PC-3 (cell line): ENCODE measurements at regions not wholly inside any gene's neighbourhood (a gene's known extent, or its start where the extent isn't known, plus 50 kb on each side); places are given as distances from the start of the nearest gene placed in this dataset.

ENCODE experiments used
- ATAC-seq: fragments of 200-7000 bp; cut with Tn5 transposase; 2 replicates; pipeline ENCODE4 v1.9.1; 2020; ENCODE audit warnings: mild to moderate bottlenecking, moderate library complexity
- BruUV-seq: library from RNA; stranded (reverse); fragments of 400-500 nt; replicated peaks from 2 replicates; lab custom pipeline; 2021; lab: Mats Ljungman, UMichigan
- CTCF ChIA-PET: fragments of 300-600 bp; sonication (Branson Sonifier 250); formaldehyde crosslinking; loops from one replicate; lab custom pipeline; 2022; ENCODE audit warnings: antibody characterized with exemption; lab: Charles Lee
- POLR2A ChIA-PET: fragments of 300-600 bp; sonication (Branson Sonifier 250); formaldehyde crosslinking; loops from one replicate; lab custom pipeline; 2022; ENCODE audit warnings: antibody characterized with exemption; ENCODE audit not compliant: unreplicated experiment; lab: Charles Lee
- DNase-seq: peaks from one replicate; pipeline ENCODE4 v3.0.0-alpha.2; 2015
- H2AFZ ChIP-seq: fragments of 300-600 bp; sonication (generic); 2 replicates; pipeline ENCODE4 v1.6.0; 2016; ENCODE audit warnings: antibody characterized with exemption, low read length
- H3F3A ChIP-seq: fragments of 300-600 bp; sonication (generic); one replicate; pipeline ENCODE4 v1.6.0; 2017; ENCODE audit warnings: antibody characterized with exemption, low read length, control low read depth, mild to moderate bottlenecking; ENCODE audit not compliant: unreplicated experiment
- H3K27ac ChIP-seq: fragments of 300-600 bp; sonication (generic); 2 replicates; pipeline ENCODE4 v1.5.1; 2016; ENCODE audit warnings: mild to moderate bottlenecking, low read length
- H3K27me3 ChIP-seq: fragments of 300-600 bp; sonication (generic); 2 replicates; pipeline ENCODE4 v1.6.1; 2016; ENCODE audit warnings: low read length, mixed read lengths
- H3K36me3 ChIP-seq: fragments of 300-600 bp; sonication (generic); 2 replicates; pipeline ENCODE4 v1.6.1; 2016; ENCODE audit warnings: low read depth, mixed run types, low read length, mixed read lengths
- H3K4me1 ChIP-seq: fragments of 300-600 bp; sonication (generic); 2 replicates; pipeline ENCODE4 v1.5.1; 2016; ENCODE audit warnings: low read length; ENCODE audit not compliant: insufficient read depth
- H3K4me2 ChIP-seq: fragments of 300-600 bp; sonication (generic); 2 replicates; pipeline ENCODE4 v1.6.0; 2016; ENCODE audit warnings: low read length
- H3K4me3 ChIP-seq: fragments of 300-600 bp; sonication (generic); 2 replicates; pipeline ENCODE4 v1.5.1; 2016; ENCODE audit warnings: mild to moderate bottlenecking, low read length, mixed read lengths
- H3K79me2 ChIP-seq: fragments of 300-600 bp; sonication (generic); 2 replicates; pipeline ENCODE4 v1.6.1; 2017; ENCODE audit warnings: low read length, mixed read lengths
- H3K9ac ChIP-seq: fragments of 300-600 bp; sonication (generic); 2 replicates; pipeline ENCODE4 v1.6.0; 2016; ENCODE audit warnings: mild to moderate bottlenecking, low read length
- H3K9me2 ChIP-seq: fragments of 300-600 bp; sonication (generic); replicated peaks from 2 replicates; pipeline ENCODE4 v1.6.1; 2016; ENCODE audit warnings: mixed run types, low read length, mixed read lengths
- H3K9me3 ChIP-seq: fragments of 300-600 bp; sonication (generic); 2 replicates; pipeline ENCODE4 v1.6.1; 2016; ENCODE audit warnings: low read length, mixed read lengths
- H4K20me1 ChIP-seq: fragments of 300-600 bp; sonication (generic); 2 replicates; pipeline ENCODE4 v1.6.1; 2016; ENCODE audit warnings: low read length, mixed read lengths
- EZH2 ChIP-seq: fragments of 300-600 bp; sonication (generic); IDR thresholded peaks from one replicate; pipeline ENCODE4 v1.6.1; 2017; ENCODE audit warnings: antibody characterized with exemption, mild to moderate bottlenecking, low read length; ENCODE audit not compliant: unreplicated experiment
- EZH2phosphoT487 ChIP-seq: fragments of 300-600 bp; sonication (generic); IDR thresholded peaks from 2 replicates; pipeline ENCODE4 v1.6.1; 2018; ENCODE audit warnings: mild to moderate bottlenecking, antibody characterized with exemption, low read length, borderline replicate concordance
- intact Hi-C: fragments of 100-400 bp; cut with micrococcal nuclease; formaldehyde crosslinking; loops from 2 replicates; pipeline ENCODE4 v1.9.0; 2023
- TF ChIP-seq, protein P1 (sequence below): fragments of 300-600 bp; sonication (generic); conservative IDR thresholded peaks from 2 replicates; pipeline ENCODE4 v1.5.1; 2017; ENCODE audit warnings: antibody characterized with exemption, low read depth, mild to moderate bottlenecking, low read length

DNA sequence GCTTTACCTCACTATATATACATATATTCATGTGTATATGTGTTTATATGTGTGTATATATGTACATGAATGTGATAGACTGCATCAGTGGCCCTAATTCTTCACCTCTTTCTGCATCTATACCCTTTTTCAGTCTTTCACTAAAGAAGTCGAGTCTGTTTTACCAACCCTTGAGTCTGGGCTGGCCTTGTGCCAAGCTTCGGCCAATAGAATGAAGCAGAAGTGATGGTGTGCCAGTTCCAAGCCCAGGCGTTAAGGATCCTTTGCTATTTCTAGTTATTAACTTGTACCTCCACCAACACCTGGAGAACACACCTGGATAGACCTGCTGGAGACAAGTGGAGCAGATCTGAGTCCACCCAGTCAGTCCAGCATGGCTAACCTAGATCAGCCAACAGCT is 61.6 kb upstream of the PPM1J start:
- ATAC-seq (no peak), DNase-seq (no peak)
- Histone ChIP-seq H3K9ac (no peak overlapping the region), H3K27me3 (no peaks in the 10 kb centered on the region), H3K27ac (no peak overlapping the region), H4K20me1 (no peaks in the 10 kb centered on the region), H3K9me2 (no peaks in the 10 kb centered on the region), H3K4me2 (no peak overlapping the region), H3K4me3 (no peak overlapping the region), H2AFZ (no peak overlapping the region), H3K36me3 (no peaks in the 10 kb centered on the region), H3K4me1 (no peaks in the 10 kb centered on the region), H3K79me2 (no peaks in the 10 kb centered on the region), H3F3A (no peaks in the 10 kb centered on the region), H3K9me3 (no peaks in the 10 kb centered on the region)
- intact Hi-C loops, result no loop called here
- no TSS peak for BruUV-seq
- TF ChIP-seq EZH2 (no peak), EZH2phosphoT487 (no peak)
- TF ChIP-seq, protein P1, sequence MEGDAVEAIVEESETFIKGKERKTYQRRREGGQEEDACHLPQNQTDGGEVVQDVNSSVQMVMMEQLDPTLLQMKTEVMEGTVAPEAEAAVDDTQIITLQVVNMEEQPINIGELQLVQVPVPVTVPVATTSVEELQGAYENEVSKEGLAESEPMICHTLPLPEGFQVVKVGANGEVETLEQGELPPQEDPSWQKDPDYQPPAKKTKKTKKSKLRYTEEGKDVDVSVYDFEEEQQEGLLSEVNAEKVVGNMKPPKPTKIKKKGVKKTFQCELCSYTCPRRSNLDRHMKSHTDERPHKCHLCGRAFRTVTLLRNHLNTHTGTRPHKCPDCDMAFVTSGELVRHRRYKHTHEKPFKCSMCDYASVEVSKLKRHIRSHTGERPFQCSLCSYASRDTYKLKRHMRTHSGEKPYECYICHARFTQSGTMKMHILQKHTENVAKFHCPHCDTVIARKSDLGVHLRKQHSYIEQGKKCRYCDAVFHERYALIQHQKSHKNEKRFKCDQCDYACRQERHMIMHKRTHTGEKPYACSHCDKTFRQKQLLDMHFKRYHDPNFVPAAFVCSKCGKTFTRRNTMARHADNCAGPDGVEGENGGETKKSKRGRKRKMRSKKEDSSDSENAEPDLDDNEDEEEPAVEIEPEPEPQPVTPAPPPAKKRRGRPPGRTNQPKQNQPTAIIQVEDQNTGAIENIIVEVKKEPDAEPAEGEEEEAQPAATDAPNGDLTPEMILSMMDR, result no peak
- POLR2A ChIA-PET, result no interaction called here
- CTCF ChIA-PET, result no interaction called here

- no peaks in the 10 kb centered on the region for H3K9me3 ChIP-seq
- POLR2A ChIA-PET, result no interaction called here
- intact Hi-C loops, result no loop called here
- no peak overlapping the region for H3K4me3 ChIP-seq
- no peak overlapping the region for H2AFZ ChIP-seq
- no peaks in the 10 kb centered on the region for H3F3A ChIP-seq
- H3K9ac ChIP-seq, result no peak overlapping the region
- no peaks in the 10 kb centered on the region for H3K27me3 ChIP-seq
- no peaks in the 10 kb centered on the region for H3K4me1 ChIP-seq
- no peak overlapping the region for H3K27ac ChIP-seq
- no peak overlapping the region for H3K4me2 ChIP-seq
- H3K36me3 ChIP-seq, result no peaks in the 10 kb centered on the region
- CTCF ChIA-PET, result no interaction called here
- H4K20me1 ChIP-seq, result no peaks in the 10 kb centered on the region
- DNase-seq (no peak), ATAC-seq (no peak)
- H3K9me2 ChIP-seq, result no peaks in the 10 kb centered on the region
- H3K79me2 ChIP-seq, result no peaks in the 10 kb centered on the region
- TF ChIP-seq, protein P1, result no peak
- TF ChIP-seq EZH2 (no peak), EZH2phosphoT487 (no peak)
- no TSS peak for BruUV-seq
These were observed 57.6 kb upstream of the PPM1J start for GRCh38 chr1:112772781-112773180.

- Histone ChIP-seq H3K27me3 (no peaks in the 10 kb centered on the region), H3K4me3 (no peak overlapping the region), H3K9ac (no peak overlapping the region), H3F3A (no peaks in the 10 kb centered on the region), H4K20me1 (no peaks in the 10 kb centered on the region), H3K79me2 (no peaks in the 10 kb centered on the region), H3K9me3 (no peaks in the 10 kb centered on the region), H2AFZ (no peak overlapping the region), H3K9me2 (no peaks in the 10 kb centered on the region), H3K4me2 (no peak overlapping the region), H3K27ac (no peak overlapping the region), H3K4me1 (no peaks in the 10 kb centered on the region), H3K36me3 (no peaks in the 10 kb centered on the region)
- ATAC-seq, result no peak
- CTCF ChIA-PET, result no interaction called here
- no TSS peak for BruUV-seq
- TF ChIP-seq, protein P1, result no peak
- TF ChIP-seq EZH2 (no peak), EZH2phosphoT487 (no peak)
- intact Hi-C loops, result no loop called here
- no peak for DNase-seq
- POLR2A ChIA-PET, result no interaction called here
These were observed 55.6 kb upstream of the PPM1J start for GRCh38 chr1:112770724-112771123.
